Natural killer cell (primary cell): ENCODE measurements at regions not wholly inside any gene's neighbourhood (a gene's known extent, or its start where the extent isn't known, plus 50 kb on each side); places are given as distances from the start of the nearest gene placed in this dataset.

Source experiments
- ATAC-seq, 3 donors: fragments of 150-1000 bp in 2 of 3; fragments of 200-7000 bp in 1 of 3; cut with Tn5 transposase; 1 replicate in 1 of 3; 2 replicates in 2 of 3; pipeline ENCODE4 v1.10.0; 2021; ENCODE audit warnings: mild to moderate bottlenecking in 2 of 3, moderate library complexity in 2 of 3
- DNase-seq, 2 donors: peaks; one replicate each; pipeline versions ENCODE4 v3.0.0 to v3.0.0-alpha.2; 2013 to 2021; ENCODE audit warnings: mixed read lengths in 1 of 2
- H3K27ac ChIP-seq: one replicate; pipeline ENCODE4 v1.5.1; 2013; ENCODE audit warnings: mild to moderate bottlenecking, low read length
- H3K27me3 ChIP-seq: one replicate; pipeline ENCODE4 v1.6.1; 2013; ENCODE audit warnings: low read length; ENCODE audit not compliant: control insufficient read depth, insufficient read depth
- H3K36me3 ChIP-seq: one replicate; pipeline ENCODE4 v1.6.1; 2013; ENCODE audit warnings: low read length; ENCODE audit not compliant: control insufficient read depth, insufficient read depth
- H3K4me1 ChIP-seq: one replicate; pipeline ENCODE4 v1.6.1; 2013; ENCODE audit warnings: low read length; ENCODE audit not compliant: control insufficient read depth, insufficient read depth
- H3K4me3 ChIP-seq: one replicate; pipeline ENCODE4 v1.5.1; 2013; ENCODE audit warnings: low read length
- H3K9me3 ChIP-seq: one replicate; pipeline ENCODE4 v1.6.1; 2013; ENCODE audit warnings: low read length; ENCODE audit not compliant: control insufficient read depth, insufficient read depth
- H3K27ac Mint-ChIP-seq, 2 donors: one replicate each; pipeline ENCODE4 v1.8.0; 2022; ENCODE audit warnings: mild to moderate bottlenecking in 2 of 2, mixed read lengths in 2 of 2, moderate library complexity in 1 of 2
- H3K27me3 Mint-ChIP-seq, 2 donors: one replicate each; pipeline ENCODE4 v1.8.0; 2022; ENCODE audit warnings: low read depth in 2 of 2, mixed read lengths in 2 of 2
- H3K36me3 Mint-ChIP-seq: one replicate; pipeline ENCODE4 v1.8.0; 2022; ENCODE audit warnings: mixed read lengths
- H3K4me1 Mint-ChIP-seq, 2 donors: one replicate each; pipeline ENCODE4 v1.8.0; 2022; ENCODE audit warnings: mixed read lengths in 2 of 2
- H3K4me3 Mint-ChIP-seq: one replicate; pipeline ENCODE4 v1.8.0; 2022; ENCODE audit warnings: mild to moderate bottlenecking, moderate library complexity, mixed read lengths
- H3K9me3 Mint-ChIP-seq, 2 donors: one replicate each; pipeline ENCODE4 v1.8.0; 2022; ENCODE audit warnings: mixed read lengths in 2 of 2
- WGBS: methylation state at CpG from one replicate; pipeline ENCODE4 v1.1.7; 2013; ENCODE audit warnings: missing lambda C conversion rate; ENCODE audit not compliant: insufficient coverage; 5-methylcytosine and 5-hydroxymethylcytosine counted together
- intact Hi-C: fragments of 100-400 bp; cut with micrococcal nuclease; formaldehyde crosslinking; loops from one replicate; pipeline ENCODE4 v1.14.2; 2022
- TF ChIP-seq, protein P1 (sequence below): fragments of 200-600 bp; IDR thresholded peaks from one replicate; pipeline ENCODE4 v1.8.0; 2022; ENCODE audit warnings: antibody characterized with exemption

DNA sequence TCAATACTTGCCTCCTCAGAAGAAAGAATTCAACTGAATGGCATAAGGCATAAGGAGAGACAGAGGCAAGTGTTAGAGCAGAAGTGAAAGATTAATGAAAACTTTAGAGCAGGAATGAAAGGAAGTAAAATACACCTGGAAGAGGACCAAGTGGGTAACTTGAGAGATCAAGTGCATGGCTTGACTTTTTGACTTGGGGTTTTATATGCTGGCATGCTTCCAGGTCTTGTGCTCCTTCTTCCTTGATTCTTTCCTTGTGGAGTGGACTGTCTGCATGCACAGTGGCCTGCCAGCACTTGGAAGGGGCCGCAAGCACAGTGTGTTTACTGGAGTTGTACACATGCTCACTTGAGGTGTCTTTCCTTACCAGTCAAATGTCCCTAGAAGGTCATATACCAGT is 222.1 kb upstream of the UFL1 start:
- intact Hi-C loops: no loop called here
- 94% methylated on average over 1 of the region's 1 CpG for WGBS
- TF ChIP-seq, protein P1, sequence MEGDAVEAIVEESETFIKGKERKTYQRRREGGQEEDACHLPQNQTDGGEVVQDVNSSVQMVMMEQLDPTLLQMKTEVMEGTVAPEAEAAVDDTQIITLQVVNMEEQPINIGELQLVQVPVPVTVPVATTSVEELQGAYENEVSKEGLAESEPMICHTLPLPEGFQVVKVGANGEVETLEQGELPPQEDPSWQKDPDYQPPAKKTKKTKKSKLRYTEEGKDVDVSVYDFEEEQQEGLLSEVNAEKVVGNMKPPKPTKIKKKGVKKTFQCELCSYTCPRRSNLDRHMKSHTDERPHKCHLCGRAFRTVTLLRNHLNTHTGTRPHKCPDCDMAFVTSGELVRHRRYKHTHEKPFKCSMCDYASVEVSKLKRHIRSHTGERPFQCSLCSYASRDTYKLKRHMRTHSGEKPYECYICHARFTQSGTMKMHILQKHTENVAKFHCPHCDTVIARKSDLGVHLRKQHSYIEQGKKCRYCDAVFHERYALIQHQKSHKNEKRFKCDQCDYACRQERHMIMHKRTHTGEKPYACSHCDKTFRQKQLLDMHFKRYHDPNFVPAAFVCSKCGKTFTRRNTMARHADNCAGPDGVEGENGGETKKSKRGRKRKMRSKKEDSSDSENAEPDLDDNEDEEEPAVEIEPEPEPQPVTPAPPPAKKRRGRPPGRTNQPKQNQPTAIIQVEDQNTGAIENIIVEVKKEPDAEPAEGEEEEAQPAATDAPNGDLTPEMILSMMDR: no peak

DNA sequence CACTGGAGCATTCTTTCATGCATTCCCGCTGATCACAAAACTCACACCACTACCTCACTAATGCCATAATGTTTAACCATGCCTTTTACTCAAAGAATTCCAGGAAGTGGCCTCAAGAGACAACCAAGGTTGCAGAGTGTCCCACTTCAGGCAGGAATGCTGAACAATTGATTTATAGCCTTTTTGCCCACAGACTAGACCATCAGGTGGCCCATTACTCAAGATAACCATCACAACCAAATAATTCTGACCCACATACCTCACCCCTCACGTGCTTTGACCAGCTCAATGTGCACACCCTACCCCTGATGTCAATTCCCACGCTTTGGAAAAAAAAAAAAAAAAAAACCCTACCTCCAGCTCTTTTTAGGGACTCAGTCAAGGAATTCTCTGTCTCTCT is 220.6 kb upstream of the UFL1 start:
- WGBS: 44% methylated on average over 3 of the region's 3 CpGs
- intact Hi-C loops: no loop called here

More for the DNA sequence above, 222.1 kb upstream of the UFL1 start:
- Histone ChIP-seq H3K27me3 (no peaks in the 10 kb centered on the region), H3K4me3 (no peak overlapping the region), H3K4me1 (no peaks in the 10 kb centered on the region), H3K27ac (no peak overlapping the region), H3K36me3 (no peaks in the 10 kb centered on the region), H3K9me3 (no peaks in the 10 kb centered on the region)
- Mint-ChIP-seq H3K27ac (no peak overlapping the region), H3K27me3 (no peaks in the 10 kb centered on the region), H3K36me3 (peaks cover 8% of the 10 kb centered on the region), H3K9me3 (peaks cover 0 to 9% of the 10 kb centered on the region in 2 donors), H3K4me1 (no peaks in the 10 kb centered on the region), H3K4me3 (no peak overlapping the region)
- no peak for DNase-seq
- no peak for ATAC-seq

DNA sequence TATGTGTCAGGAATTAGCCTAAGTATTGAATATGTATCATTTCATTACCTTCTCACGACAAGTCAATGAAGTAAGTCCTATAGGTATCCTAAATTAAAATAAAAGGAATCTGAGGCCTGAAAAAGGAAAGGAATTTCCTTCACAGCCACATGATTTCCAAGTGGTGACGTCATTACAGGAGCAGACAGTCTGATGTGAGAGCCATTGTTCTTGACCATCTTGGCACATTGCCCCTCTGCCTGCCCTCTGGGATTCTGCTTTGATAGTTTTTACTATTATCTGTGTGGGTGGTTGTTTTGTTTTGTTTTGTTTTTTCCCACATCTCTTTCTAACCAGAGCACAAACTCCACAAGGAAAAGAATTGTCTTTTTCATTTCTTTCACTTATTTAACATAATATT is 219.8 kb upstream of the UFL1 start:
- Mint-ChIP-seq H3K27ac (no peak overlapping the region), H3K4me3 (no peak overlapping the region), H3K4me1 (no peaks in the 10 kb centered on the region), H3K9me3 (peaks cover 0 to 9% of the 10 kb centered on the region in 2 donors), H3K36me3 (peaks cover 8% of the 10 kb centered on the region), H3K27me3 (no peaks in the 10 kb centered on the region)
- H3K4me3 ChIP-seq: no peak overlapping the region
- DNase-seq: no peak
- H3K36me3 ChIP-seq: no peaks in the 10 kb centered on the region
- TF ChIP-seq, protein P1: no peak
- 50% methylated on average over 1 of the region's 2 CpGs for WGBS
- no peak for ATAC-seq
- no peak overlapping the region for H3K27ac ChIP-seq
- H3K9me3 ChIP-seq: no peaks in the 10 kb centered on the region
- intact Hi-C loops: no loop called here
- no peaks in the 10 kb centered on the region for H3K27me3 ChIP-seq
- no peaks in the 10 kb centered on the region for H3K4me1 ChIP-seq

More for the DNA sequence above, 220.6 kb upstream of the UFL1 start:
- DNase-seq (no peak), ATAC-seq (no peak)
- TF ChIP-seq, protein P1: no peak
- H3K4me1 ChIP-seq: no peaks in the 10 kb centered on the region
- H3K36me3 Mint-ChIP-seq: peaks cover 8% of the 10 kb centered on the region
- H3K27ac Mint-ChIP-seq: no peak overlapping the region
- no peak overlapping the region for H3K4me3 Mint-ChIP-seq
- H3K9me3 ChIP-seq: no peaks in the 10 kb centered on the region
- H3K36me3 ChIP-seq: no peaks in the 10 kb centered on the region
- H3K9me3 Mint-ChIP-seq: peaks cover 0 to 9% of the 10 kb centered on the region in 2 donors
- H3K27me3 ChIP-seq: no peaks in the 10 kb centered on the region
- H3K27me3 Mint-ChIP-seq: no peaks in the 10 kb centered on the region
- no peak overlapping the region for H3K27ac ChIP-seq
- H3K4me1 Mint-ChIP-seq: no peaks in the 10 kb centered on the region
- H3K4me3 ChIP-seq: no peak overlapping the region

DNA sequence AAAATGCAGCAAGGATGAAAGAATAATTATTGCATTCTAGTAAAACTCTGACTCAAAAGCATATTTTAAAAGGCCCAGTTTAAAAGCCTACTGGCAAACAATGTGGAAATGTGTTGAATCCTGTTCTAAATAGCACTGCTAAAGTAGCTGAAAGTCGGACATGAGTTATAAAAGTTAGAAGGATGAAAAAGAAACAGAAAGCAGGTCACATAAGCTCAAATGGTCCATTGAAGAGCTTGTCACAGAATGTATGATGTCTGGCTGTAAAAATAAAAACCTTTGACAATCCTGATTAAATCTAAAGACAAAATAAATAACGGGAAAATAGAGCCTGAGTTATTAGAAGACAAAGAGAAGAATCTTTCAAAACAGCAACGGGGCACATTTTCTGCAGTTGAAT is 218.6 kb upstream of the UFL1 start:
- Histone ChIP-seq H3K4me1 (no peaks in the 10 kb centered on the region), H3K4me3 (no peak overlapping the region), H3K9me3 (no peaks in the 10 kb centered on the region), H3K36me3 (no peaks in the 10 kb centered on the region), H3K27ac (no peak overlapping the region), H3K27me3 (no peaks in the 10 kb centered on the region)
- DNase-seq (no peak), ATAC-seq (no peak)
- Mint-ChIP-seq H3K4me3 (no peak overlapping the region), H3K36me3 (peaks cover 8% of the 10 kb centered on the region), H3K9me3 (peaks cover 0 to 9% of the 10 kb centered on the region in 2 donors), H3K27ac (no peak overlapping the region), H3K27me3 (no peaks in the 10 kb centered on the region), H3K4me1 (no peaks in the 10 kb centered on the region)
- TF ChIP-seq, protein P1: no peak
- intact Hi-C loops: no loop called here
- WGBS: 80% methylated on average over 3 of the region's 3 CpGs
